GM21576 (cell line): ENCODE measurements at regions not wholly inside any gene's neighbourhood (a gene's known extent, or its start where the extent isn't known, plus 50 kb on each side); places are given as distances from the start of the nearest gene placed in this dataset.
"Not testable (repeated sequence)": the region's sequence is repeated elsewhere in the genome, so short reads cannot be mapped to it uniquely, and the experiment has no call there.

Source experiments
- ATAC-seq: cut with Tn5 transposase; IDR thresholded peaks from one replicate; pipeline ENCODE4 v1.9.1; 2021; ENCODE audit warnings: mild to moderate bottlenecking, moderate library complexity; ENCODE audit not compliant: unreplicated experiment

GRCh38 chr16:86738322-86738721, 160.0 kb downstream of the FOXL1 start:
- ATAC-seq = not testable (repeated sequence)

GRCh38 chr16:86739178-86739577, 160.8 kb downstream of the FOXL1 start:
- ATAC-seq = no peak

- no peak for ATAC-seq
Measured at GRCh38 chr16:86739808-86740207, 161.5 kb downstream of the FOXL1 start.

GRCh38 chr16:86740298-86740697, 161.9 kb downstream of the FOXL1 start:
- no peak for ATAC-seq

GRCh38 chr16:86740906-86741799, 162.8 kb downstream of the FOXL1 start:
- no peak for ATAC-seq

GRCh38 chr16:86747761-86748160, 169.4 kb downstream of the FOXL1 start:
- ATAC-seq = no peak

- ATAC-seq = no peak
Measured at GRCh38 chr16:86748652-86749051, 170.3 kb downstream of the FOXL1 start.

GRCh38 chr16:86751076-86752030, 173.0 kb downstream of the FOXL1 start:
- no peak for ATAC-seq

- ATAC-seq = no peak
Measured at GRCh38 chr16:86752582-86753175, 174.3 kb downstream of the FOXL1 start.

- no peak for ATAC-seq
Measured at GRCh38 chr16:86753399-86753798, 175.1 kb downstream of the FOXL1 start.

- ATAC-seq = no peak
Measured at GRCh38 chr16:86755571-86756006, 177.2 kb downstream of the FOXL1 start.

- ATAC-seq = no peak
Measured at GRCh38 chr16:86756882-86757703, 178.7 kb downstream of the FOXL1 start.

GRCh38 chr16:86757704-86758040, 179.3 kb downstream of the FOXL1 start:
- no peak for ATAC-seq

- no peak for ATAC-seq
Measured at GRCh38 chr16:86758932-86759331, 180.6 kb downstream of the FOXL1 start.

GRCh38 chr16:86761111-86762031, 183.0 kb downstream of the FOXL1 start:
- no peak for ATAC-seq

- no peak for ATAC-seq
Measured at GRCh38 chr16:86762095-86762494, 183.7 kb downstream of the FOXL1 start.

- no peak for ATAC-seq
Measured at GRCh38 chr16:86763819-86764218, 185.5 kb downstream of the FOXL1 start.

GRCh38 chr16:86764551-86764950, 186.2 kb downstream of the FOXL1 start:
- no peak for ATAC-seq

- ATAC-seq = no peak
Measured at GRCh38 chr16:86765389-86766026, 187.2 kb downstream of the FOXL1 start.
